ENCODE measurements at regions not wholly inside any gene's neighbourhood (a gene's known extent, or its start where the extent isn't known, plus 50 kb on each side); places are given as distances from the start of the nearest gene placed in this dataset.

GRCh38 chr14:46074061-46074460, 577.5 kb downstream of the RPL10L start:
- TF ChIP-seq EZH2 (IDR thresholded peaks at IDR 0.05) (no peak), POLR2AphosphoS5 (IDR thresholded peaks at IDR 0.05; ENCODE audit: borderline replicate concordance, low read depth, low read length) (no peak)
